Left ventricle myocardium inferior (tissue), 1 donor: ENCODE measurements at regions not wholly inside any gene's neighbourhood (a gene's known extent, or its start where the extent isn't known, plus 50 kb on each side); places are given as distances from the start of the nearest gene placed in this dataset.

Experiments used
- DNase-seq: peaks from one replicate; pipeline ENCODE4 v3.0.0-alpha.2; 2020
- H3K27ac ChIP-seq: fragments of 200-600 bp; replicated peaks from 2 replicates; pipeline ENCODE4 v1.8.0; 2021
- H3K27me3 ChIP-seq: fragments of 200-600 bp; 2 replicates; pipeline ENCODE4 v1.8.0; 2021; ENCODE audit warnings: low read depth
- H3K36me3 ChIP-seq: fragments of 200-600 bp; 2 replicates; pipeline ENCODE4 v1.8.0; 2021
- H3K4me1 ChIP-seq: fragments of 200-600 bp; 2 replicates; pipeline ENCODE4 v1.8.0; 2021
- H3K4me3 ChIP-seq: fragments of 200-600 bp; 2 replicates; pipeline ENCODE4 v1.8.0; 2021; ENCODE audit warnings: mild to moderate bottlenecking, moderate library complexity
- H3K9me3 ChIP-seq: fragments of 200-600 bp; replicated peaks from 2 replicates; pipeline ENCODE4 v1.8.0; 2021
- intact Hi-C: fragments of 100-400 bp; cut with micrococcal nuclease; formaldehyde crosslinking; loops from one replicate; pipeline ENCODE4 v1.11.0; 2022
- TF ChIP-seq, protein P1 (sequence below): fragments of 200-600 bp; IDR thresholded peaks from 2 replicates; pipeline ENCODE4 v1.8.0; 2021; ENCODE audit warnings: antibody characterized with exemption, mild to moderate bottlenecking, borderline replicate concordance
- donor health status: DM: no; HTN: yes; CAD: no; lungs with severe emphysema.

- no peaks in the 10 kb centered on the region for H3K27me3 ChIP-seq
- no peaks in the 10 kb centered on the region for H3K36me3 ChIP-seq
- no peak for DNase-seq
- no peaks in the 10 kb centered on the region for H3K4me1 ChIP-seq
- TF ChIP-seq, protein P1, sequence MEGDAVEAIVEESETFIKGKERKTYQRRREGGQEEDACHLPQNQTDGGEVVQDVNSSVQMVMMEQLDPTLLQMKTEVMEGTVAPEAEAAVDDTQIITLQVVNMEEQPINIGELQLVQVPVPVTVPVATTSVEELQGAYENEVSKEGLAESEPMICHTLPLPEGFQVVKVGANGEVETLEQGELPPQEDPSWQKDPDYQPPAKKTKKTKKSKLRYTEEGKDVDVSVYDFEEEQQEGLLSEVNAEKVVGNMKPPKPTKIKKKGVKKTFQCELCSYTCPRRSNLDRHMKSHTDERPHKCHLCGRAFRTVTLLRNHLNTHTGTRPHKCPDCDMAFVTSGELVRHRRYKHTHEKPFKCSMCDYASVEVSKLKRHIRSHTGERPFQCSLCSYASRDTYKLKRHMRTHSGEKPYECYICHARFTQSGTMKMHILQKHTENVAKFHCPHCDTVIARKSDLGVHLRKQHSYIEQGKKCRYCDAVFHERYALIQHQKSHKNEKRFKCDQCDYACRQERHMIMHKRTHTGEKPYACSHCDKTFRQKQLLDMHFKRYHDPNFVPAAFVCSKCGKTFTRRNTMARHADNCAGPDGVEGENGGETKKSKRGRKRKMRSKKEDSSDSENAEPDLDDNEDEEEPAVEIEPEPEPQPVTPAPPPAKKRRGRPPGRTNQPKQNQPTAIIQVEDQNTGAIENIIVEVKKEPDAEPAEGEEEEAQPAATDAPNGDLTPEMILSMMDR, result no peak
- H3K4me3 ChIP-seq, result no peak overlapping the region
- intact Hi-C loops, result no loop called here
- H3K9me3 ChIP-seq, result peaks cover 9% of the 10 kb centered on the region
- no peak overlapping the region for H3K27ac ChIP-seq
Observed at GRCh38 chr9:119453980-119454379, 84.7 kb upstream of the BRINP1 start.

DNA sequence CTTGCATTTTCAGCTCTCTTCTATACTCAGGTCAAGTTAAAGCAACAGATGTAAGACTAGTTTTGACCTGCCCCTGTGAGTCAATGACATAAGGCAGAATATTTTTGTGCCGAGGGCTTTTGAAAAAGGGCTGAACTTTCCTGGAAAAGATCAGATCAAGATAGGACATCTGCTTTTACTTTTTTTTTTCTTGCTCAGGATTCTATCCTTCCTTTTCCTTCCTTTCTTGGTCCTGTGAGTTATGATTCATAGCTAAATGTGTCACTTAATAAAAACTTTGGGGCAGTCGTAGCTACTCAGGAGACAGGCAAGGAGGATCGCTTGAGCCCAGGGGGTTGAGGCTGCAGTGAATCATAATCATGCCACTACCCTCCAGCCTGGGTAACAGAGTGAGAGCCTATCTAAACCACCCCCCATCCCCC lies 84.3 kb upstream of the BRINP1 start:
- no peaks in the 10 kb centered on the region for H3K27me3 ChIP-seq
- no peak overlapping the region for H3K27ac ChIP-seq
- no peak overlapping the region for H3K4me3 ChIP-seq
- no peaks in the 10 kb centered on the region for H3K4me1 ChIP-seq
- TF ChIP-seq, protein P1, result no peak
- intact Hi-C loops, result no loop called here
- peaks cover 9% of the 10 kb centered on the region for H3K9me3 ChIP-seq
- H3K36me3 ChIP-seq, result no peaks in the 10 kb centered on the region
- no peak for DNase-seq

GRCh38 chr9:119451426-119451825 lies 82.2 kb upstream of the BRINP1 start:
- intact Hi-C loops, result no loop called here

GRCh38 chr9:119443179-119443578 lies 73.9 kb upstream of the BRINP1 start:
- Histone ChIP-seq H3K4me3 (no peak overlapping the region), H3K4me1 (no peaks in the 10 kb centered on the region), H3K36me3 (no peaks in the 10 kb centered on the region), H3K27me3 (peaks cover 9% of the 10 kb centered on the region), H3K9me3 (no peaks in the 10 kb centered on the region), H3K27ac (no peak overlapping the region)
- DNase-seq, result no peak
- intact Hi-C loops, result no loop called here
- TF ChIP-seq, protein P1, result no peak

More at GRCh38 chr9:119451426-119451825, 82.2 kb upstream of the BRINP1 start:
- TF ChIP-seq, protein P1, result no peak
- Histone ChIP-seq H3K4me1 (no peaks in the 10 kb centered on the region), H3K36me3 (no peaks in the 10 kb centered on the region), H3K27ac (no peak overlapping the region), H3K9me3 (peaks cover 9% of the 10 kb centered on the region), H3K4me3 (no peak overlapping the region), H3K27me3 (no peaks in the 10 kb centered on the region)
- no peak for DNase-seq

- peaks cover 9% of the 10 kb centered on the region for H3K27me3 ChIP-seq
- intact Hi-C loops, result no loop called here
- no peaks in the 10 kb centered on the region for H3K9me3 ChIP-seq
- DNase-seq, result no peak
- H3K4me3 ChIP-seq, result no peak overlapping the region
- no peaks in the 10 kb centered on the region for H3K4me1 ChIP-seq
- no peaks in the 10 kb centered on the region for H3K36me3 ChIP-seq
- TF ChIP-seq, protein P1, result no peak
- no peak overlapping the region for H3K27ac ChIP-seq
Observed at GRCh38 chr9:119441832-119442231, 72.6 kb upstream of the BRINP1 start.

DNA sequence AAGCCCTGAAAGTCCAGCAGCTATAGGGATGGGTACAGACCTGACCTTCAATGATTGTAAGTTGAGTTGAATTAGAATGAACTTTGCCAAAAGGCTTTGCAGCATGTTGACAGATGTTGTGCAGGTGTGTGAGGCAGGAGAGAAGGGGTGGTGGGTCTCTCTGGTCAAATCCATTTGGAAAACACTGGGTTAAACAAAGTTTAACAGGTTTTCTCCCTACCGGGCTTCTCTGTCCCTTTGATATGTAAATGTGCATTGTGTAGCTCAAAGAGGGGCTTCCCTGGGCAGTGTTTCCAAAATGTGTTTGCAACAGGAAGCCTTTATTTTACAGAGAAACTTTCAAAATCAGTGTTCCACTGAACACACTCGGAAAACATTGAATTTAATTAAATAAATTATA lies 72.1 kb upstream of the BRINP1 start:
- intact Hi-C loops, result no loop called here
- Histone ChIP-seq H3K27me3 (peaks cover 9% of the 10 kb centered on the region), H3K4me3 (no peak overlapping the region), H3K4me1 (no peaks in the 10 kb centered on the region), H3K27ac (no peak overlapping the region), H3K36me3 (no peaks in the 10 kb centered on the region), H3K9me3 (no peaks in the 10 kb centered on the region)
- TF ChIP-seq, protein P1, result no peak
- no peak for DNase-seq
